Fibroblast of skin of left biceps (primary cell): ENCODE measurements at regions not wholly inside any gene's neighbourhood (a gene's known extent, or its start where the extent isn't known, plus 50 kb on each side); places are given as distances from the start of the nearest gene placed in this dataset.

ENCODE experiments used
- DNase-seq, 2 experiments: peaks; one replicate each; pipeline ENCODE4 v3.0.0-alpha.2; 2013; ENCODE audit warnings: low read depth in 2 of 2

- DNase-seq = no peak
Measured at GRCh38 chr18:40962784-40963183, 992.2 kb upstream of the PIK3C3 start.

- DNase-seq = no peak
Measured at GRCh38 chr18:40957533-40958070, 997.4 kb upstream of the PIK3C3 start.

DNA sequence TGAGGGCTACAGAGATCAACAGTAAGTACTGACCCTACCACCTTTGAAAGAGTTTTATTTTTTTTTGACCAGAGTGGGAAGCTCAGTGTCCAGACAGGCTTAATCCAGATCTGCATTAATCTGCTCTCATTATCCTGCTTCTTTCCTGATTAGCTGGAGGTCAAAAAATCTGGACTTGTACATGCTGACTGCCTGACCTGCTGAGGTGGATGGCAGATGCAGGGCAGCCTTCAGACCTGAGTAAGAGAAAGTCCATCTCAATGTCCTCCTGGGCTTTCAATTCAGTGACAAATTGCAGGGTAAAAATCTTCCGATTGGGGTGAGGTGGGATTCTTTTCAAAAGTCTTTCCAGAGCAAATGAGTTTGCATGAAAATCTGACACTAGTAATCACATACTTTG, 998.8 kb upstream of the PIK3C3 start:
- no peak for DNase-seq

- no peak for DNase-seq
Measured at GRCh38 chr18:40955351-40955750, 999.7 kb upstream of the PIK3C3 start.

DNA sequence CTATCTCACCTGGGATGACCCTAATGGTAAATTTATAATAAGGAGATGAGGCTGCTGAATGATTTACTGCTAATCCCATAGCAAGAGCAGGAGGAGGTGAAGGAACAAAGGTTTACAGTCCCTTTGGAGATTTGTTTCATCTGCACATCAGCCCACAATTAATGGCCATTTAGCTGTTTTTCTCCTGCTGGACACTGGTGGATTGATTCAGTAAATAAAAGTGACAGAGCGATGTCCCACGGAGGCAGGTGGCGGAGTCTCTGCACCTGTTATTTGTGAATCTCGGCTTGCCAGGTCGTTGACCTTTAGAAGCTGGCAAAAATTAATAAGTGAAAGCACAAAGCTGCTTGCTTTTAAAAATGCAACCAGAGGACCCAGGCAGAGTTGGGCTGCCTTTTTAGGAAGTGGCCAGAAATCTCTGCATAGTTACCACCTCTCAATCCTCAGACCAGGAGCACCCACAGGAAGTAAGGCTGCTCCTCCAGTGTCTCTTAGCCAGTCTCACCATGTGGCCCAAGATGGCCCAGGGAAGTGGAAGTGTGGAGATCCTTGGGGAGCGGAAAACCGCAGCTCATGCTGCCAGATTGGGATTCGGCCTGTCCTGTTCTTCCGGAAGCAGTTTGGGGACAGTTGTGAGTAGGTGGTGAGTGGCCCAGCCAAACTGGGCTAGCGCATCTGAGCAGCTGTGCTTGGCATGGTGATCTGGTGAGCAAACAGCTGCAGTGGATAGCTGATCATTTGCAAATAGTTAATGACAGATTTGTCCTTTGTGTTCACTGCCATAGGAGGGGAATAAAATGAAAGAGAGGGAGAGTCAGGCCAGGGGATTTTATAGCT, 1005.7 kb upstream of the PIK3C3 start:
- no peak for DNase-seq

- DNase-seq = no peak
Measured at GRCh38 chr18:40944576-40944975, 1010.5 kb upstream of the PIK3C3 start.

GRCh38 chr18:40939656-40940515, 1015.1 kb upstream of the PIK3C3 start:
- DNase-seq = no peak

GRCh38 chr18:40938615-40939014, 1016.4 kb upstream of the PIK3C3 start:
- DNase-seq = no peak

- DNase-seq = no peak
Measured at GRCh38 chr18:40937386-40937785, 1017.6 kb upstream of the PIK3C3 start.

- no peak for DNase-seq
Measured at GRCh38 chr18:40935423-40935822, 1019.6 kb upstream of the PIK3C3 start.

GRCh38 chr18:40932862-40933261, 1022.2 kb upstream of the PIK3C3 start:
- DNase-seq = no peak

DNA sequence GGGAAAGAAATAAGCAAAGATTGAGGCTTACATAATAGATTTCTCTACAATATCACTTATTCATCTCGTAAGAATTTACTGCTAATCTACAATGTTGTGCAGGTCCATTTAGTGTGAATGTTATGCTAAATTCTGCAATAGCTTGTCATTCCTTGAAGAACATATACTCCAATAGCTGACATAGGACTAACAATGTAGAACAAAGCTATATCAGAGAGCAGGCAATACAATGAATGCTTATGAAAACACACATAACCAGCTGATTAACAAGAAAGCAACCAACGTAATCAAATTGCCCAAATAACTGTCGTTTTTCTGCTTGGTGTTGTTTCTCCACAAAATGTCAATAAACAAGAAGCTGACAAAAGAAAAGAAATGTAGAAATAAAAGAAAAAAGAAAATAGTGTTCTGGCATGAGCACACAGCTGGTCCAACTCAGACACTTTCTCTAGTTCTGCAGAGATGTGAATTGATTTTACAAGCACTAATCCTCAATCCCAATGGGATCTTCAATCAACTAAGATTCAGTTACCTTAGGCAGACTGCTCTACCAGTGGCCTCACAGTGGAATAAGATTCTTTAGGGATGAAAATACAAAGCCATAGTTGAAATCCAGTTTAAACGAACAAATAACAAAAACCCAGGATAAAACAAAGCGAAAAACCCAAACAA, 1024.7 kb upstream of the PIK3C3 start:
- DNase-seq = no peak

GRCh38 chr18:40929399-40929798, 1025.6 kb upstream of the PIK3C3 start:
- DNase-seq = no peak

DNA sequence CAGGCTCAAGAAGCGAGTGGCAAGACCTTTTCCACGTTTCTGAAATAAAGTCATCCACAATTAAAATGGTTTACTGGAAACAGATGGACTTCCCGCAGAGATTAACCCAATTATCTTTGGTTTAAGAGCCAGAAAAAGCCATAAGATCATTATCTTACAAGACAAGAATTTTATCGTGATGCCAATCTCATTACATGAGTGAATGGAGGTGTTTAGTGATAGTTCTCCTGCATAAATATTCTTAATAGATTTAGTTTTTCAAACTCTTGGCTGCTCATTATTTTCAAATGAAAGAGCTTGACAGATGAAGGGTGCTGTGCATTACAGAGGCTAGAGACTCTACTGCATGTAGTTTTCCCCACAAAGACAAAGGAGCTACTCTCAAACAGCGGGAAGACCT, 1028.4 kb upstream of the PIK3C3 start:
- peak; percentile 29 to 38 for DNase-seq

- DNase-seq = no peak
Measured at GRCh38 chr18:40925071-40925541, 1029.9 kb upstream of the PIK3C3 start.

- DNase-seq = no peak
Measured at GRCh38 chr18:40921845-40922629, 1033.0 kb upstream of the PIK3C3 start.

GRCh38 chr18:40917056-40917455, 1038.0 kb upstream of the PIK3C3 start:
- peak; percentile 17 to 38 for DNase-seq

GRCh38 chr18:40915724-40916123, 1039.3 kb upstream of the PIK3C3 start:
- no peak for DNase-seq

- peak; percentile 48 to 65 for DNase-seq
Measured at GRCh38 chr18:40911582-40912254, 1043.3 kb upstream of the PIK3C3 start.

GRCh38 chr18:40911041-40911440, 1044.0 kb upstream of the PIK3C3 start:
- no peak for DNase-seq
